SK-N-SH (cell line): ENCODE measurements at regions not wholly inside any gene's neighbourhood (a gene's known extent, or its start where the extent isn't known, plus 50 kb on each side); places are given as distances from the start of the nearest gene placed in this dataset.

Source experiments
- EP300 ChIP-seq, 2 experiments: IDR thresholded peaks; 2 replicates each; pipeline versions ENCODE4 v1.4.0 to v1.6.1; 2012; ENCODE audit warnings: borderline replicate concordance in 1 of 2, low read depth in 1 of 2, low read length in 1 of 2
- EZH2phosphoT487 ChIP-seq: fragments of 200-600 bp; sonication (generic); IDR thresholded peaks from 2 replicates; pipeline ENCODE4 v1.6.1; 2017; ENCODE audit warnings: low read depth, mixed run types, mild to moderate bottlenecking, antibody characterized with exemption, moderate library complexity, borderline replicate concordance
- RAD21 ChIP-seq: IDR thresholded peaks from 2 replicates; pipeline ENCODE4 v1.6.1; 2012; ENCODE audit warnings: mild to moderate bottlenecking, low read length
- REST ChIP-seq: IDR thresholded peaks from 2 replicates; pipeline ENCODE4 v1.6.1; 2012; ENCODE audit warnings: mild to moderate bottlenecking, low read depth, low read length, moderate library complexity
- ZBTB33 ChIP-seq: IDR thresholded peaks from 2 replicates; pipeline ENCODE4 v1.4.0; 2012; ENCODE audit warnings: low read depth, borderline replicate concordance
- TF ChIP-seq, protein P1 (sequence below): IDR thresholded peaks from 2 replicates; pipeline ENCODE4; 2012

DNA sequence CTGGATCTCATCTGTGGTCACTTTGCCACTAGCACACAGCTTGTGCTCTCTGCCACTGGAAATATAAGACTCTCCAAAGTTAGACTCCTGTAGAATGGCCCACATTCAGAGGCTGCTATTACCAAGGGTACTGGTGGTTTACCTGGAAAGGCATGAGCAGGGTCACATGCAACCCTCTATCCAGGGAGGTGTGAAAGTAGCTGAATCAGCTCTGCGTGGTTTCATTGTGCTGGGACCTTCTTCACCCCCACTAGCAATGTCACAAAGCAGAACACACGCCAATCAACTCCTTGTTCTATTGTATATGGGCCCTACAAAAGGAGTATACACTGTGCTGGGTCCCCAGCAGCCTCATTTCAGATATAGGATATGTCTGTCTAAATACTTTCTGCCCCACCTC, 353.6 kb upstream of the AUTS2 start:
- TF ChIP-seq, protein P1, sequence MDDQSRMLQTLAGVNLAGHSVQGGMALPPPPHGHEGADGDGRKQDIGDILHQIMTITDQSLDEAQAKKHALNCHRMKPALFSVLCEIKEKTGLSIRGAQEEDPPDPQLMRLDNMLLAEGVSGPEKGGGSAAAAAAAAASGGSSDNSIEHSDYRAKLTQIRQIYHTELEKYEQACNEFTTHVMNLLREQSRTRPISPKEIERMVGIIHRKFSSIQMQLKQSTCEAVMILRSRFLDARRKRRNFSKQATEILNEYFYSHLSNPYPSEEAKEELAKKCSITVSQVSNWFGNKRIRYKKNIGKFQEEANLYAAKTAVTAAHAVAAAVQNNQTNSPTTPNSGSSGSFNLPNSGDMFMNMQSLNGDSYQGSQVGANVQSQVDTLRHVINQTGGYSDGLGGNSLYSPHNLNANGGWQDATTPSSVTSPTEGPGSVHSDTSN = no peak
- TF ChIP-seq EZH2phosphoT487 (no peak), EP300 (IDR thresholded peaks at IDR 0.05; ENCODE audit: borderline replicate concordance in 1 of 2, low read depth in 1 of 2, low read length in 1 of 2) (no peak), RAD21 (no peak), ZBTB33 (no peak), REST (no peak)
